ENCODE measurements at regions not wholly inside any gene's neighbourhood (a gene's known extent, or its start where the extent isn't known, plus 50 kb on each side); places are given as distances from the start of the nearest gene placed in this dataset.

- DNase-seq (ENCODE audit: insufficient read length) (no peak), FAIRE-seq (peak; percentile 42)
- TF ChIP-seq POLR2AphosphoS5 (IDR thresholded peaks at IDR 0.05; ENCODE audit: low read depth, low read length) (no peak), POLR2A (IDR thresholded peaks at IDR 0.05; ENCODE audit: low read depth, low read length) (no peak), TAF1 (IDR thresholded peaks at IDR 0.05; ENCODE audit: borderline replicate concordance, low read depth, low read length) (no peak)
Measured at GRCh38 chr10:30192846-30193608, 133.6 kb upstream of the JCAD start.

GRCh38 chr10:30190577-30191552, 131.5 kb upstream of the JCAD start:
- DNase-seq (ENCODE audit: insufficient read length) (no peak), FAIRE-seq (no peak)
- TF ChIP-seq POLR2AphosphoS5 (IDR thresholded peaks at IDR 0.05; ENCODE audit: low read depth, low read length), result no peak
- TF ChIP-seq TAF1 (IDR thresholded peaks at IDR 0.05; ENCODE audit: borderline replicate concordance, low read depth, low read length), result no peak
- TF ChIP-seq POLR2A (IDR thresholded peaks at IDR 0.05; ENCODE audit: low read depth, low read length), result no peak

GRCh38 chr10:30189238-30189580, 129.8 kb upstream of the JCAD start:
- no peak for DNase-seq (ENCODE audit: insufficient read length)
- TF ChIP-seq POLR2AphosphoS5 (IDR thresholded peaks at IDR 0.05; ENCODE audit: low read depth, low read length) (no peak), TAF1 (IDR thresholded peaks at IDR 0.05; ENCODE audit: borderline replicate concordance, low read depth, low read length) (no peak), POLR2A (IDR thresholded peaks at IDR 0.05; ENCODE audit: low read depth, low read length) (no peak)
- no peak for FAIRE-seq

GRCh38 chr10:30188556-30189237, 129.3 kb upstream of the JCAD start:
- FAIRE-seq (no peak), DNase-seq (ENCODE audit: insufficient read length) (no peak)
- TF ChIP-seq POLR2AphosphoS5 (IDR thresholded peaks at IDR 0.05; ENCODE audit: low read depth, low read length) (no peak), POLR2A (IDR thresholded peaks at IDR 0.05; ENCODE audit: low read depth, low read length) (no peak), TAF1 (IDR thresholded peaks at IDR 0.05; ENCODE audit: borderline replicate concordance, low read depth, low read length) (no peak)

GRCh38 chr10:30188101-30188500, 128.7 kb upstream of the JCAD start:
- DNase-seq (ENCODE audit: insufficient read length) (no peak), FAIRE-seq (no peak)
- TF ChIP-seq POLR2A (IDR thresholded peaks at IDR 0.05; ENCODE audit: low read depth, low read length), result no peak
- no peak for TF ChIP-seq TAF1 (IDR thresholded peaks at IDR 0.05; ENCODE audit: borderline replicate concordance, low read depth, low read length)
- no peak for TF ChIP-seq POLR2AphosphoS5 (IDR thresholded peaks at IDR 0.05; ENCODE audit: low read depth, low read length)

GRCh38 chr10:30187010-30187409, 127.6 kb upstream of the JCAD start:
- DNase-seq (ENCODE audit: insufficient read length), result no peak
- TF ChIP-seq TAF1 (IDR thresholded peaks at IDR 0.05; ENCODE audit: borderline replicate concordance, low read depth, low read length), result no peak
- no peak for TF ChIP-seq POLR2AphosphoS5 (IDR thresholded peaks at IDR 0.05; ENCODE audit: low read depth, low read length)
- TF ChIP-seq POLR2A (IDR thresholded peaks at IDR 0.05; ENCODE audit: low read depth, low read length), result no peak
- FAIRE-seq, result no peak

- FAIRE-seq (peak; percentile 50), DNase-seq (ENCODE audit: insufficient read length) (no peak)
- TF ChIP-seq POLR2A (IDR thresholded peaks at IDR 0.05; ENCODE audit: low read depth, low read length) (no peak), TAF1 (IDR thresholded peaks at IDR 0.05; ENCODE audit: borderline replicate concordance, low read depth, low read length) (no peak), POLR2AphosphoS5 (IDR thresholded peaks at IDR 0.05; ENCODE audit: low read depth, low read length) (no peak)
Measured at GRCh38 chr10:30186371-30186875, 127.0 kb upstream of the JCAD start.

GRCh38 chr10:30185916-30186315, 126.5 kb upstream of the JCAD start:
- no peak for FAIRE-seq
- no peak for TF ChIP-seq POLR2A (IDR thresholded peaks at IDR 0.05; ENCODE audit: low read depth, low read length)
- TF ChIP-seq TAF1 (IDR thresholded peaks at IDR 0.05; ENCODE audit: borderline replicate concordance, low read depth, low read length), result no peak
- no peak for TF ChIP-seq POLR2AphosphoS5 (IDR thresholded peaks at IDR 0.05; ENCODE audit: low read depth, low read length)
- DNase-seq (ENCODE audit: insufficient read length), result no peak

- DNase-seq (ENCODE audit: insufficient read length) (no peak), FAIRE-seq (no peak)
- TF ChIP-seq TAF1 (IDR thresholded peaks at IDR 0.05; ENCODE audit: borderline replicate concordance, low read depth, low read length) (no peak), POLR2A (IDR thresholded peaks at IDR 0.05; ENCODE audit: low read depth, low read length) (no peak), POLR2AphosphoS5 (IDR thresholded peaks at IDR 0.05; ENCODE audit: low read depth, low read length) (no peak)
Measured at GRCh38 chr10:30185341-30185740, 126.0 kb upstream of the JCAD start.

GRCh38 chr10:30184397-30185033, 125.1 kb upstream of the JCAD start:
- no peak for FAIRE-seq
- TF ChIP-seq POLR2AphosphoS5 (IDR thresholded peaks at IDR 0.05; ENCODE audit: low read depth, low read length) (no peak), POLR2A (IDR thresholded peaks at IDR 0.05; ENCODE audit: low read depth, low read length) (no peak), TAF1 (IDR thresholded peaks at IDR 0.05; ENCODE audit: borderline replicate concordance, low read depth, low read length) (no peak)
- DNase-seq (ENCODE audit: insufficient read length), result no peak

- no peak for DNase-seq (ENCODE audit: insufficient read length)
- FAIRE-seq, result no peak
- TF ChIP-seq TAF1 (IDR thresholded peaks at IDR 0.05; ENCODE audit: borderline replicate concordance, low read depth, low read length), result no peak
- no peak for TF ChIP-seq POLR2A (IDR thresholded peaks at IDR 0.05; ENCODE audit: low read depth, low read length)
- no peak for TF ChIP-seq POLR2AphosphoS5 (IDR thresholded peaks at IDR 0.05; ENCODE audit: low read depth, low read length)
Measured at GRCh38 chr10:30183055-30183402, 123.6 kb upstream of the JCAD start.
